Chondrocyte (in vitro differentiated cells): ENCODE measurements at regions not wholly inside any gene's neighbourhood (a gene's known extent, or its start where the extent isn't known, plus 50 kb on each side); places are given as distances from the start of the nearest gene placed in this dataset.

Source experiments
- DNase-seq: peaks from one replicate; pipeline ENCODE4 v3.0.0; 2021; ENCODE audit warnings: mixed read lengths, low spot score
- H3K27ac Mint-ChIP-seq: one replicate; pipeline ENCODE4 v1.8.0; 2021; ENCODE audit warnings: mild to moderate bottlenecking, moderate library complexity, mixed read lengths; ENCODE audit not compliant: unreplicated experiment
- H3K27me3 Mint-ChIP-seq: 2 replicates; pipeline ENCODE4 v1.8.0; 2021; ENCODE audit warnings: low read depth, mixed read lengths
- H3K36me3 Mint-ChIP-seq: 2 replicates; pipeline ENCODE4 v1.8.0; 2021; ENCODE audit warnings: low read depth, mixed read lengths
- H3K4me1 Mint-ChIP-seq: 2 replicates; pipeline ENCODE4 v1.8.0; 2021; ENCODE audit warnings: low read depth, mild to moderate bottlenecking, mixed read lengths
- H3K4me3 Mint-ChIP-seq: one replicate; pipeline ENCODE4 v1.8.0; 2021; ENCODE audit warnings: mild to moderate bottlenecking, moderate library complexity, mixed read lengths; ENCODE audit not compliant: unreplicated experiment
- H3K9me3 Mint-ChIP-seq: 2 replicates; pipeline ENCODE4 v1.8.0; 2021; ENCODE audit warnings: low read depth, mixed read lengths
- CTCF ChIP-seq: fragments of 200-600 bp; sonication (generic); IDR thresholded peaks from 2 replicates; pipeline ENCODE4 v1.5.0; 2021; ENCODE audit warnings: antibody characterized with exemption, mild to moderate bottlenecking, moderate library complexity

GRCh38 chr15:46709460-46710083 lies 1007.7 kb upstream of the SEMA6D start:
- H3K27ac Mint-ChIP-seq: no peak overlapping the region
- H3K4me1 Mint-ChIP-seq: no peaks in the 10 kb centered on the region
- H3K27me3 Mint-ChIP-seq: no peaks in the 10 kb centered on the region
- no peak overlapping the region for H3K4me3 Mint-ChIP-seq
- peaks cover 19% of the 10 kb centered on the region for H3K9me3 Mint-ChIP-seq
- no peak for TF ChIP-seq CTCF
- DNase-seq: no peak
- H3K36me3 Mint-ChIP-seq: no peaks in the 10 kb centered on the region

- Mint-ChIP-seq H3K9me3 (peaks cover 14% of the 10 kb centered on the region), H3K4me3 (no peak overlapping the region), H3K36me3 (no peaks in the 10 kb centered on the region), H3K4me1 (no peaks in the 10 kb centered on the region), H3K27ac (no peak overlapping the region), H3K27me3 (no peaks in the 10 kb centered on the region)
- TF ChIP-seq CTCF: no peak
- no peak for DNase-seq
Observed at GRCh38 chr15:46710401-46710960, 1006.8 kb upstream of the SEMA6D start.

- Mint-ChIP-seq H3K4me3 (no peak overlapping the region), H3K27me3 (peaks cover 3% of the 10 kb centered on the region), H3K36me3 (no peaks in the 10 kb centered on the region), H3K4me1 (no peaks in the 10 kb centered on the region), H3K9me3 (peaks cover 2% of the 10 kb centered on the region), H3K27ac (no peak overlapping the region)
- no peak for DNase-seq
- no peak for TF ChIP-seq CTCF
Observed at GRCh38 chr15:46713045-46713444, 1004.3 kb upstream of the SEMA6D start.

GRCh38 chr15:46714950-46715349 lies 1002.4 kb upstream of the SEMA6D start:
- H3K9me3 Mint-ChIP-seq: no peaks in the 10 kb centered on the region
- no peak overlapping the region for H3K4me3 Mint-ChIP-seq
- H3K36me3 Mint-ChIP-seq: no peaks in the 10 kb centered on the region
- no peak for DNase-seq
- no peak for TF ChIP-seq CTCF
- no peak overlapping the region for H3K27ac Mint-ChIP-seq
- H3K4me1 Mint-ChIP-seq: no peaks in the 10 kb centered on the region
- H3K27me3 Mint-ChIP-seq: peaks cover 4% of the 10 kb centered on the region

- no peak overlapping the region for H3K4me3 Mint-ChIP-seq
- DNase-seq: no peak
- H3K9me3 Mint-ChIP-seq: peaks cover 19% of the 10 kb centered on the region
- H3K27ac Mint-ChIP-seq: no peak overlapping the region
- no peaks in the 10 kb centered on the region for H3K36me3 Mint-ChIP-seq
- no peaks in the 10 kb centered on the region for H3K4me1 Mint-ChIP-seq
- H3K27me3 Mint-ChIP-seq: no peaks in the 10 kb centered on the region
- no peak for TF ChIP-seq CTCF
Observed at GRCh38 chr15:46723308-46723707, 994.0 kb upstream of the SEMA6D start.
